ENCODE measurements at regions not wholly inside any gene's neighbourhood (a gene's known extent, or its start where the extent isn't known, plus 50 kb on each side); places are given as distances from the start of the nearest gene placed in this dataset.

GRCh38 chr4:17285747-17286146 lies 226.1 kb downstream of the QDPR start:
- TF ChIP-seq CTCF (conservative IDR thresholded peaks at IDR 0.05; ENCODE audit: low read depth, low read length) (no peak), EZH2phosphoT487 (IDR thresholded peaks at IDR 0.05; ENCODE audit: borderline replicate concordance, low read length) (no peak)
